Fibroblast of mammary gland (primary cell): ENCODE measurements at regions not wholly inside any gene's neighbourhood (a gene's known extent, or its start where the extent isn't known, plus 50 kb on each side); places are given as distances from the start of the nearest gene placed in this dataset.

ENCODE experiments used
- DNase-seq: peaks from one replicate; pipeline ENCODE4 v3.0.0-alpha.2; 2010; ENCODE audit warnings: low read depth
- H3K4me3 ChIP-seq: 2 replicates; pipeline ENCODE4 v1.5.1; 2011; ENCODE audit warnings: low read depth, mild to moderate bottlenecking, low read length, moderate library complexity; ENCODE audit not compliant: control insufficient read depth
- CTCF ChIP-seq: conservative IDR thresholded peaks from 2 replicates; pipeline ENCODE4 v1.5.1; 2011; ENCODE audit warnings: low read depth, low read length, inconsistent platforms; ENCODE audit not compliant: control insufficient read depth, insufficient read depth

GRCh38 chr5:12323637-12324229 is 419.5 kb upstream of the CTNND2 start:
- DNase-seq, result no peak
- no peak overlapping the region for H3K4me3 ChIP-seq
- TF ChIP-seq CTCF, result no peak

- H3K4me3 ChIP-seq, result no peak overlapping the region
- no peak for DNase-seq
- no peak for TF ChIP-seq CTCF
Observed at GRCh38 chr5:12322042-12322441, 417.8 kb upstream of the CTNND2 start.

DNA sequence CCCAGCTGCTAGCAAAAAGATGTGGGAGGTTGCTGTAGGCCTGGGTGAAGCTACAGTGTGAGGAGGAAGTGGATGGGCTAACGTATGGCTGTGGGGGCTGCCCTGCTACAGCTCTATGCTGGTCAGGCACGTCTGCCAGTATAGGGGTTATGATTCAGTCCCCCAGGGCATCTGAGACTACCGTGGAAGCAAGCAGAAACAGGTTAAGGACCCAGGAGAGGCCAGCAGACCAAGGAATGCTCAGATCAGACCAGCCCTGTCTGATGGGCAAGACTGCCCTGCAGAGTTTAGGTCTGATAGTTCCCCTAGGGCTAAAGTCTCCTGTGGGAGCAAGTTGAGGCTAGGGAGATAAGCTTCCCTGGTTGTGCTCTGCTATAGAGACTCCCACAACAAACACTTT is 416.1 kb upstream of the CTNND2 start:
- DNase-seq, result no peak
- no peak for TF ChIP-seq CTCF
- H3K4me3 ChIP-seq, result no peak overlapping the region

DNA sequence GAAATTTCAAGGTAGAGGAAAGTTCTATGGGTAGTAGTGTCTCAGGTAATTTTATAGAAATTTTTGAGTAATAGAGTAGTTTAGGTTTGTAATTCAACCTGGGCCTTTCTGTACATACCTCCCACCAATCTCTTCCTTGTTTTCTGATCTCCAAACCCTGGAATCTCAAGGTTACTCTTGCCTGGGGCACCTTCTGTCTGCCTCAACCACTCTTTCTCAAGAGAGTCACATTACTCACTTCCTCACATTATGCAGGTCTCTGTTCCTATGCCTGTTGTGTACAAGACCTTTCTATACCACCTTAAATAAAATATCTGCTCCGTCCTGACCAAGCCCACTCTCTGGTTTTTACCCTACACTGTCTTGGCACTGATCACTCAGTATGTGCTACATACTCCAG is 412.6 kb upstream of the CTNND2 start:
- no peak overlapping the region for H3K4me3 ChIP-seq
- TF ChIP-seq CTCF, result no peak
- no peak for DNase-seq

DNA sequence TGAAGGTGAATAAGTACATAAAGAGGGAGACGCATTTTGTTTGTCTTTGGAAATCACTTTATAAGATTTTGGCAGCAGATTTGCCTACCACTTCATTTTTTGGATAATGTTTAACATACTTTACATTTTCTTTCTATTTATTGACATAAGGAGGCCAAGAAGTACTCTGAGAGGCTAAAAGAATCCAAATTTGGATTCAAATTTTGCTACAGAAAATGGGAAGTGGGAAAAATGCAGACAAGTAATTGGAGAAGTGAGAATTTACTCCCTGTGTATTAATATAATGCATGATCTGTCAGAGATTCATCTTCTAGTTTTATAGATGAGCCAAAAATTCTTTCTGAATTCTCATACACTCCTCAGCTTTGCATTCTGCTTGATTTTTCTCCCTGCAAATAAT is 411.2 kb upstream of the CTNND2 start:
- H3K4me3 ChIP-seq, result no peak overlapping the region
- no peak for TF ChIP-seq CTCF
- DNase-seq, result no peak

GRCh38 chr5:12313602-12314001 is 409.4 kb upstream of the CTNND2 start:
- TF ChIP-seq CTCF, result no peak
- no peak for DNase-seq
- H3K4me3 ChIP-seq, result no peak overlapping the region

DNA sequence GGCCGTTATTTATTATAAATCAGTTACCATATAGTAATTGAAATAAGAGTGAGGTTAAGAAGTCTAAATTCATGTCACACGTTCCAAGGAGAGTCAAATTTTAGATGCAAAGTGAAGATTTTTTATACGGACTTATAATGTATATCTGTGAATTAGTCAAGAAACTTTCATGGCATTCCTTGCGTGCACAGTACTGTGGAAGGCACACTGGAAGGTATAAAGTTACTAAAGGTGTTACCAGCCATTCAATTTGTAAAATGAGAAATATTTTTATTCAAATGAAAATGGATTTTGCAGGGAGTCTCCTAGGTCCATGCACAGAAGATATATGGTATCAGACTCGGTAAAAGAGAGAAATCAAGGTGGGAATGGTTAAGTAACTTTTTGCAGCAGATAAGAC is 408.1 kb upstream of the CTNND2 start:
- no peak overlapping the region for H3K4me3 ChIP-seq
- no peak for TF ChIP-seq CTCF
- DNase-seq, result no peak
